ENCODE measurements at regions not wholly inside any gene's neighbourhood (a gene's known extent, or its start where the extent isn't known, plus 50 kb on each side); places are given as distances from the start of the nearest gene placed in this dataset.
"Not testable (repeated sequence)": the region's sequence is repeated elsewhere in the genome, so short reads cannot be mapped to it uniquely, and the experiment has no call there.

DNA sequence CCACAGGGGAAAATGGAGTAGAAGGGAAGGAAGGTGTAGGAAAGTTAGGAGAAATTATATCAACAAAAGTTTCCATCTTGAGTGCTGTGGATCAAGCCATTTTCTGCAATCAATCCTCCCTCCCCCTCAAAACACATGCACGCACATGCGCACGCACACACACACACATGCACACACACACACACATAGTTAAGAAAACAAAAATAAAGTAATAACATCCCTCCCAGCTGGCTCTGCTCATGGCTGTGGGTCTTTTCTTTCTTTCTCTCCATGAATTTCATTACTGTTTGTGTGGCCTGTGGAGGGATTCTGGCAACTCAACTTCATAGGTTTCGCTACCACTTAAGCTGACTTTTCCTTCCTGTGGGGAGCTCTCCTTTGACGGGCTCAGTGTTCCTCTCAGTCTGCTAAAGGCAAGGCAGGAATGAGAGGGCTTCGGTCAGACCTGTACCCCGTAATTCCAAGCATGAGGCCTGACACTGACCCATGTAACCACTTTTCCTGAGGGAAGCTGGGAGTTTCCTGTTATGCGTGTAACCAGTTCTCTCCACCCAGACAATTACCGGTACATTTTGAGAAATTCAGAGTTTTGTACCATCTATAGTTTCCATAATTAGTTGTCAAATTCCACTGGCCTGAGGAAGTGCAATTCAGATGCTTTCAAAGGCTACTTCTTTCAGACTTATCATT is 79.8 kb downstream of the ZNF92 start:
- no peak for DNase-seq

DNA sequence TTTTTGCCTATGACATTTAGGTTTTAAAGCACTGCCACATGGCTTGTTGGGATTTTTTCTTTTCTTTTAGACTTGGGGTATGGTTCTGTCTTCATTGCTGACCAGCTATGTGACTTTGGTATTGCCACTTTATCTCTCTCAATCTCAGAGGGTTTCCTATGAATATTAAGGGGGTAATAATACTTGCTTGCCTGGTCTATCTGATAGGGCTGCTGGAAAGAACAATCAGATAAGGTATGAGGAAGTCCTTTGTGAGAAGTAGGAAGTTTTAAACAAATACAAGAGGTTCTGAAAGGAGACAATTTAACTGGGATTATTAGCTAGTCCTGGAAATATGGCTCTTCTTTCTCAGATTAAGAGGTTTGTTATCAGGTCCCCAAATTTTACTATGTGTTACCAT is 80.8 kb downstream of the ZNF92 start:
- no peak for DNase-seq

DNA sequence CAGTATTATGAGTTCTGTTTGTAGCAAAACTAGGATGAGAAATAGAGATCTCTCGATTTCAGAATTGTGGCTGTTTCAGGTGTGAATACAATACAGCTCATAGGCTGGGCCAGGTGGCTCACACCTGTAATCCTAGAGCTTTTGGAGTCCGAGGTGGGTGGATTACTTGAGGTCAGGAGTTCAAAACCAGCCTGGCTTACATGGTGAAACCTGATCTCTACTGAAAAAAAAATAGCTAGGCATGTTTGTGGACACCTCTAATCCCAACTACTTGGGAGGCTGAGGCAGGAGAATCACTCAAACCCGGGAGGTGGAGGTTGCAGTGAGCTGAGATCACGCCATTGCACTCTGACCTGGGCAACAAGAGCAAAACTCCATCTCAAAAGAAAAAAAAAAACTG is 81.4 kb downstream of the ZNF92 start:
- not testable (repeated sequence) for DNase-seq

DNA sequence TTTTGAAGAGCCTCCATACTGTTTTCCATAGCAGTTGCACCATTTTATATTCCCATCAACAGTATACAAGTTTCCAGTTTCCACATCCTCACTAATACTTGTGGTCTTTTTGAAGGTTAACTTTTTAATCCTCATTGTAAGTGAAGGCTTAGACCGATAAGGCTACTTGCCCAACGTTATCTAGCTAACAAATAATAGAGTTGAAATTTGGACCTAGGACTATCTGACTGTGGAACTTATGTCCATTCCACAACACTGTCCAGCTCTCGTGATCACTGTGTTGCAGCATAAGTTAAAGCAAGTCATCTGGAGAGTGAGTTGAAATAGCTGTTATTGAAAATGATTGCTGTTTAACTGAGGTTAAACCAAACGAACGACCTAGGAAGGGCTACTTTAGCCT is 84.0 kb downstream of the ZNF92 start:
- no peak for DNase-seq

- DNase-seq = no peak
These were observed 85.8 kb downstream of the ZNF92 start for GRCh38 chr7:65459438-65459837.

- no peak for DNase-seq
These were observed 88.6 kb downstream of the ZNF92 start for GRCh38 chr7:65462148-65462716.

GRCh38 chr7:65463184-65463583 is 89.5 kb downstream of the ZNF92 start:
- no peak for DNase-seq

DNA sequence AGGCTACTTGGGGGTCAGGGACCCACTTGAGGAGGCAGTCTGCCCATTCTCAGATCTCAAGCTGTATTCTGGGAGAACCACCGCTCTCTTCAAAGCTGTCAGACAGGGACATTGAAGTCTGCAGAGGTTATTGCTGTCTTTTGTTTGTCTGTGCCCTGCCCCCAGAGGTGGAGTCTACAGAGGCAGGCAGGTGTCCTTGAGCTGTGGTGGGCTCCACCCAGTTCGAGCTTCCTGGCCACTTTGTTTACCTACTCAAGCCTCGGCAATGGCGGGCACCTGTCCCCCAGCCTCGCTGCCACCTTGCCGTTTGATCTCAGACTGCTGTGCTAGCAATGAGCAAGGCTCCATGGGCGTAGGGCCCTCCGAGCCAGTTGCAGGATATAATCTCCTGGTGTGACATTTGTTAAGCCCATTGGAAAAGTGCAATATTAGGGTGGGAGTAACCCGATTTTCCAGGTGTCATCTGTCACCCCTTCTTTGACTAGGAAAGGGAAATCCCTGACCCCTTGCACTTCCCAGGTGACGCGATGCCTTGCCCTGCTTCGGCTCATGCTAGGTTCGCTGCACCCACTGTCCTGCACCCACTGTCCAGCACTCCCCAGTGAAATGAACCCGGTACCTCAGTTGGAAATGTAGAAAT is 96.4 kb downstream of the ZNF92 start:
- not testable (repeated sequence) for DNase-seq

DNA sequence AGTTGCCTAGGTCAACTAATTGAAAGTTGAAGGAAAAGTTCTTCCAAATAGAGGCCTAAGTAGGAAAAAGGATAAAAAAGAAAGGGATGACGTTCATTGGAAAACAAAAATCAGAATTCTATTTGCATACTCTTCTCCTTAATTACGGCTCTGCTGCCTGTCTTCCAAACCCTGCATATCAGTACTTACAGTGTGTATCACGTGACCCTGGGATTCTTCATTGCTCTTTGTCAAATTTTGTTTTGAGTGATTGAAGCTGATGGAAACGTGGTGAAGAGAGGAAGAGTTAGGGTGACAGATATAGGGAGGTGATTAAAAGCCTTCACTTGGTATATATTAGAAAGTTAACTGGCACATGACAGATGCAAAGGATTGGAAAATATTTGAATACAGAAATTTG is 97.9 kb downstream of the ZNF92 start:
- no peak for DNase-seq

GRCh38 chr7:65475040-65475726 is 101.5 kb downstream of the ZNF92 start:
- DNase-seq = no peak

DNA sequence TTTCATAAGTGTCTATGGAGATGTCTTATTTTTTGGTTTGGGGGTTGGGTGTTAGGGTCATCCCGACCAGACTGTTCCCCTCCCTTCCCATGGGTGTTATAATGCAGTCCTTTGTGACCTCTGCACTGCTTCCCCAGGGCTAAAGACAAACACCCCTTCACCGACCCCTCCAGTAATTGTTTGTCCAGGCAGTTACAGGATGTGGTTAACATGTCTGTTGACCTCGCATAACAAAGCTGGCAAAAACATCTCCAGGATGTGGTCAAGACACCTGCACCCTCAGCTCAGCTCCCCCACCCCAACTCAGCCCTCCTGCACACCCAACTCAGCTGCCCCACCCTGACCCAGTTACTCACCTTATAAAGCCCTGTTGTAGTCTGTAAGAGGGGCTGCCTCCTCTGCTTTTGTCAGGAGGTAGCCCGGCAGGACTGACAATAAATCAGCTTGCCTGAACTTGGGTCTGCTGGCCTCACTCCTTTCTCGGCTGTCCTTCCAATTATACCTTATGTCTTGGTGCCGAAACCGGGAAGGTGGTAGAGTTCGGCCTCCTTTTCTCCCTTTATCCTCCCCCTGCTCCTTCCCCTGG is 102.2 kb downstream of the ZNF92 start:
- DNase-seq = no peak

DNA sequence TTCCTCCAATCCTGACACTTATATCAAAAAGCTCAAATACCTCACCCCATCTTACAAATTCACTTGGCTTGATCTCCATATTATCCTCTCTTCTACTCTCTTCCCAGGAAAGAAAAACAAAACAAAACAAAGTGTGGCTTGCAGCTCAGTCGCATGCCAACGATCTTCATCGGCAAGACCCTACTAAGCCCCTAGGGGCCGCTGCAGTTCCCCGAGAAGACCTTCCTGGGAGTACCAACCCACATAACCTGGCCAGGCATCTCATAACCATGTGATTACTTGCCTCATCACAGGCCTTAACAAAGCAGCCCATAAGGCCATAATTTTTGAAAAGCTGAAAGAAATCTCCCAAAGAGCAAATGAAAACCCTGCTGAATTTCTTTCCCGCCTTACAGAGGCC is 103.7 kb downstream of the ZNF92 start:
- no peak for DNase-seq

- no peak for DNase-seq
These were observed 115.7 kb downstream of the ZNF92 start for GRCh38 chr7:65489260-65489767.

GRCh38 chr7:65496697-65497096 is 123.0 kb downstream of the ZNF92 start:
- DNase-seq = not testable (repeated sequence)

DNA sequence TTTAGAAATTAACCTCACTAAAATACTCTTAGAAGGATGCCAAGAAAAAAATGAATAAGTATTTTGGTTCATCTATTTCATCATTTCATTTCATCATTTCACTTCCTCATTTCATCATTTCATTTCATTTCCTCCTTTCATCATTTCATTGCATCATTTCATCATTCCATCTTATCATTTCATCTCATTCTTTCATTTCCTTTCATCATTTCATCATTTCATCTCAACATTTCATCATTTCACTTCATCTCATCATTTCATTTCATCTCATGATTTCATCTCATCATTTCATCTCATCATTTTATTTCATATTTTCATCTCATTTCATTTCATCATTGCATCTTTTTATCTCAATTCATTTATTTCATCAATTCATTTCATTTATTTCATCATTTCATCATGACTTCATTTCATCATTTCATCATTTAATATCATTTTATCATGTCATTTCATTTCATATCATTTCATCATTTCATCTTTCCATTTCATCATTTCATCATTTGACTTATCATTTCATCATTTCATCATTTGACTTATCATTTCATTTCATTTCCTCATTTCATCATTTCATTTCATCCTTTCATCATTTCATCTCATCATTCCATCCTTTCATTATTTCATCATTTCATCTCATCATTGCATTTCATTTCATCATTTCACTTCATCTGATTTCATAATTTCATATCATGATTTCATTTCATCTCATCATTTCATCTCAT is 129.9 kb downstream of the ZNF92 start:
- no peak for DNase-seq

- DNase-seq = not testable (repeated sequence)
These were observed 131.1 kb downstream of the ZNF92 start for GRCh38 chr7:65504504-65505319.

- not testable (repeated sequence) for DNase-seq
These were observed 131.6 kb downstream of the ZNF92 start for GRCh38 chr7:65505320-65505633.

DNA sequence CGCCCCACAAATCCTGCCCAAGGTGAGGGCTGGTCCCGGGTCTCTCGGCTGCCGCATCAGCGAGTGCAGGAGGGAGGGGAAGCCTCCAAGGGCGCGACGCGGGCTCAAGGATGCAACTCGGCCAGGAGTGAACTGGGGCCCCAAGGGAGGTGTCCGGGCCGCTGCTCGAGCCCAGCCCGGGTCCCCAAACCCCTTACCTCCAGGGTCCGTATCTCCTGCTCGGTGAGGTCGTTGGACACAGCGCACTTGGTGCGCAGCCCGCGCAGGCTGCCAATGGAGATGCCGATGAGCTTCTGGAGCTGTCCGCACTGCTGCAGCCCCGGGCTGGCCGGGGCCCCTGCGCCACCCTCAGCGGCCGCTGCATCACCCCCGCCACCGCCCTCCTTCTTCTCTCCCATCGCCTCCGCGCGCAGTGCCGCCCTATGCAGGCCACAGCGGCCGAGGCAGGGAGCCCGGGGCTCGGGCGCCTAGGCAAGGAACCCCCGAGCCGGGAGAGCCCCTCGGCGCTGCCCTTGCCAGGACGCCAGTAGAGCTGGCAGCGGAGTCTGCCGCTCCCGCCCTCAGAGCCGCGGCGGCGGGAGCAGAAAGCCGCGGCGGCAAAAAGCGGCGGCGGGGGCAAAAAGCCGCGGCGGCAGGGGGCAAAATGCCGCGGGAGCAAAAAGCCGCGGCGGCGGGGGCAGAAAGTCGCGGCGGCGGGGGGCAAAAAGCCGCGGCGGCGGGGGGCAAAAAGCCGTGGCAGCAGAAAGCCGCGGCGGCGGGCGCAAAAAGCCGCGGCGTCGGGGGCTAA is 135.1 kb downstream of the ZNF92 start:
- DNase-seq = peak in 1 of 3 donors; percentile 1

DNA sequence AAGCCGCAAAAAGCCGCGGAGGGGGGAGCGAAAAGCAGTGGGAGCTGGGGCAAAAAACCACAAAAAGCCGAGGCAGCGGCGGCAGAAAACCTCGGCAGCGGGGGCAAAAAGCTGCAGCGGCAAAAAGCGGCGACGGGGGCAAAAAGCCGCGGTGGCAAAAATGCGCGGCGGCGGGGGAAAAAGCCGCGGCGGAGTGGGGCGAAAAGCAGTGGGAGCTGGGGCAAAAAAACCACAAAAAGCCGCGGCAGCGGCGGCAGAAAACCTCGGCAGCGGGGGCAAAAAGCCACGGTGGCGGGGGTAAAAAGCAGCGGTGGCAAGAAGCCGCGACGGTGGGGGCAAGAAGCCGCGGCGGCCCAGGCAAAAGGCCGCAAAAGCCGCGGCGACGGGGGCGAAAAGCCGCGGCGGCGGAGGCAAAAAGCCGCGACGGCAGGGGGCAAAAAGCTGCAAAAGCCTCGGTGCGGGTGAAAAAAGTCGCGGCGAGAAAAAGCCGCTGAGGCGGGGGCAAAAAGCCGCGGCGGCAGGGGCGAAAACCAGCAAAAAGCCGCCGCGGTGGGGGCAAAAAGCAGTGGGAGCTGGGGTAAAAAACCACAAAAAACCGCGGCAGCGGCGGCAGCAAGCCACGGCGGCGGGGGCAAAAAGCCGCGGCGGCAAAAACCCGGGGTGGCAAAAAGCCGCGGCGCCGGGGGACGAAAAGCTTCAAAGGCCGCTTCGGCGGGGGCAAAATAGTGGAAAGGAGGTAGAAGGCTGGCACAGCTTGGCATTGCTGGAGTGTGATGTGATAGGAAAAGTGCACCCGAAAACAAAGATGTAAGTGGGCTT is 135.9 kb downstream of the ZNF92 start:
- DNase-seq = peak in 2 of 3 donors; percentile 14 to 21

GRCh38 chr7:65510187-65510538 is 136.5 kb downstream of the ZNF92 start:
- not testable (repeated sequence) for DNase-seq
